GM19025 (cell line): ENCODE measurements at regions not wholly inside any gene's neighbourhood (a gene's known extent, or its start where the extent isn't known, plus 50 kb on each side); places are given as distances from the start of the nearest gene placed in this dataset.

Experiments
- ATAC-seq: cut with Tn5 transposase; IDR thresholded peaks from one replicate; pipeline ENCODE4 v1.9.1; 2021; ENCODE audit warnings: mild to moderate bottlenecking, low read depth, moderate library complexity; ENCODE audit not compliant: unreplicated experiment

DNA sequence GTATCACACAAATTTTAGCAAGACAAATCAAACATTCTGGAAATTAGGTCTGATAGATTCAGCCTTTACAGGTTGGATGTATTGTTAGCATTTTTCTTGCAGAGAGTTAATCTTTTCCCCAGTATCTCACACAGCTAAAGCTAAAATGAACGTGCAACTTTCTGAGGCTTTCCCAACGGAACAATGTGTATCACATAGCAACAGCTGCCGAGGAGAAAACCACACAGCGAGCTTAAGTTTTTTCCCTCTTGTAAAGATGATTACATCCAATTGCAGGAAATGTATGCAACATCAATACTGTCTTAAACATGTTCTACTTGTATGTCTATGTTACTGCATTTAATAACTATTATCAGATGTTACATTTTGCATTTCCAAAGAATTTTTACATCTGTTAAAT is 182.2 kb downstream of the CCDC59 start:
- no peak for ATAC-seq

- no peak for ATAC-seq
Measured at GRCh38 chr12:82174936-82175335, 183.3 kb downstream of the CCDC59 start.

DNA sequence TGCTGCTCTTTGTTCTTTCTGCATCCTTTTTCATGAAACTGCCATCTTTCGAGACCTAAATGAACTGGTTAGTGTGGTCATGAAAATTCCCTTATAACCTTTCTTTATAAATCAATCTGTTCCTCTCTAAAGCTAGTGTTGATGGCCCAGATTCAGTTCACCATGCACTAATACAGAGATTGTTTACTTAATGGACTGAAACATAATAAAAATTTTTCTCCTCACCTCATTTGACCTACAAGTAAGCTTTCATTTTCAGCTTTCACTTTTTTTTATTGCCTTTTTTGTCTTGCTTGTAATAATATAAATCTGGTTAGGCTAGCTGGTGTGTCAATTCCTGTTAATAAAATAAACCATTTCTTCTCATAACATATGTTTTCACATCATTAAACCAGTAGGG is 183.8 kb downstream of the CCDC59 start:
- no peak for ATAC-seq

- ATAC-seq: no peak
Measured at GRCh38 chr12:82149045-82149444, 209.1 kb downstream of the CCDC59 start.

- no peak for ATAC-seq
Measured at GRCh38 chr12:82146740-82147139, 211.4 kb downstream of the CCDC59 start.

- no peak for ATAC-seq
Measured at GRCh38 chr12:82144505-82144904, 213.7 kb downstream of the CCDC59 start.

DNA sequence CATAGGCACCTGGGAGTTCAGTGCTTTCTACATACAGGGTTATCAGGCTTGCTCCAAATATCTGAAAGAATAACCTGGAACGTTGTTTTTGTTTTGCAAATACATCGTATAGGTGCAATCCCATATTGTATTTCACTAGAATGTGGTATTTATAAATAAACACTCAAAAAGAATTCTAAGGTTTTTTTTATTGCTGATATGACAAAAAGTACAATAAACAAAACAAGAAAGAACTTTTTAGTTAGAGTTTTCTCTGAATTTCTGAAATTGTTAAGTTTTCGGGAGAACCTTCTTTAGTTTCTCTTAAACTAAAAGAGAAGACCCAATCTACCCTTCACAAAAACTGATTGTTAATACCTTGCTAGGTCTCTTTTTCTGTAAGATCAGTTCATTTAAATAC is 225.8 kb downstream of the CCDC59 start:
- ATAC-seq: no peak

DNA sequence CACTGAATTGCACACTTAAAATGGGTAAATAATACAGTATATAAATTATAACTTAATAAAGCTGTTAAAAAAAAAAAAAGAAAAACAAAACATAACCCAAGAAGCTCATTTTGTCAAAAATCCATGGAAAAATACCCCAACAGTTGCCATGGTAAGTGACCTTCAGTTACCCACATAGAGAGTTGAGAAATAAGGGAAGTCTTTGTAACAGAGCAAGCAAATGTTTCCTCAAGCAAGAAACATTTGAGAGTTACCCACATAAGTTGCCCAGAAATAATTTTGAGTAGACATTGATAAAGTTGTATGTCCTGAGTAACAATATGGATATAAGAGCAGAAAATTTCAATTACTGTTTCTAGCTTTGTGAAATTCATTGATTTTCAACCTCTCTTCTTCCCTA is 227.4 kb downstream of the CCDC59 start:
- no peak for ATAC-seq

DNA sequence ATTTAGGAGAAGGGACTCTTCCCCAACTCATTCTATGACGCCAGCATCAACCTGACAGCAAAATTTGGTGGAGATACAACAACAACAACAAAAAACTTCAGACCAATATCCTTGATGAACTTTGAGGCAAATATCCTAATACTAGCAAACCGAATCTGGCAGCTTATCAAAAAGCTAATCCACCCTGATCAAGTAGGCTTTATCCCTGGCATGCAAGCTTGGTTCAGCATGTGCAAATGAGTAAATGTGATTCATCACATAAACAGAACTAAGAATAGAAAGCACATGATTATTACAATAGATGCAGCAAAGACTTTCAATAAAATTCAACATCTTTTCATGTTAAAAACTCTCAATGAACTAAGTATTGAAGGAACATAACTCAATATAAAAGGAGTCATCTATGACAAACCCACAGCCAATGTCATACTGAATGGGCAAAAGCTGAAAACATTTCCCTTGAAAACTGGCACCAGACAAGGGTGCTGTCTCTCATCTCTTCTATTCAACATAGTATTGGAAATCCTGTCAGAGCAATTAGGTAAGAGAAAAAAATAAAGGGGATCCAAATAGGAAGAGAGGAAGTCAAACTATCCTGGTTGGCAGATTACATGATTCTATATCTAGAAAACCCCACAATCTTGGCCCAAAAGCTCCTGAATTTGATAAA is 233.3 kb downstream of the CCDC59 start:
- ATAC-seq: no peak

DNA sequence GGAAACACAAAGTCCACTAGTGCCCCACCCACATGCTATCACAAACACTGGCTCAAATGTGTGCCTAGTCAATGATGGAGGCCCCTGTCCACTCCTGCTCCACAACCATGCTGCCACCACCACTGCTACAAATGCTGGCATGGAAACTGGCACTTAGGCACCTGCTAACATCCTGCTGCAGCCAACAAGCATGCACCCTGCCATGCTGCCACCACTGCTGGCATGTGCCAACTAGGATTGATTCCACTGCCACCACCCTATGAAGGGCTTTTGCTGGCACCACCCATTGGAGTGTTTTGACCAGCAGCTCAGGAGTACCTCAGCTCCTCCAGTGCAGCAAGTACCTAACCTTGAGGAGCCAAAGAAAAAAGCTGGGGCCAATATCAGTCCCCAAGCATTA is 236.6 kb downstream of the CCDC59 start:
- no peak for ATAC-seq

DNA sequence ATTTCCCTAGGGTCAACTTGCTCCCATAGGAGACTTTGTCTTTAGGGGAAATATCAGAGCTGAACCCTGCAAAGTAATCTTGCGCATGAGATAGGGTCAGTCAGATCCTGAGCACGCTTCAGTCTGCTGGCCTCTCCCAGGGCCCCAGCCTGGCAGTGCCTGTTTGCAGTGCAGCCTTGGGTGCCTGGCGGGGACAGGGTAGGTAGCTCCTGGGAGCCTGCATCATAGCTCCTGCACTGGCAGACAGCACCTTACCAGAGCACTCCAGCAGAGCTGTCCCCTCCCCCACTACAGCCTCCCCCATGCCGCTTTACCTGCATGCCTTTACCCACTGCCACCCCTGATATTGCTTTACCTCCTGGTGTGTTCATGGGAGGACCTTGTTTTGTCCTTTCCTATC is 237.3 kb downstream of the CCDC59 start:
- no peak for ATAC-seq

- no peak for ATAC-seq
Measured at GRCh38 chr12:82109243-82109642, 248.9 kb downstream of the CCDC59 start.

DNA sequence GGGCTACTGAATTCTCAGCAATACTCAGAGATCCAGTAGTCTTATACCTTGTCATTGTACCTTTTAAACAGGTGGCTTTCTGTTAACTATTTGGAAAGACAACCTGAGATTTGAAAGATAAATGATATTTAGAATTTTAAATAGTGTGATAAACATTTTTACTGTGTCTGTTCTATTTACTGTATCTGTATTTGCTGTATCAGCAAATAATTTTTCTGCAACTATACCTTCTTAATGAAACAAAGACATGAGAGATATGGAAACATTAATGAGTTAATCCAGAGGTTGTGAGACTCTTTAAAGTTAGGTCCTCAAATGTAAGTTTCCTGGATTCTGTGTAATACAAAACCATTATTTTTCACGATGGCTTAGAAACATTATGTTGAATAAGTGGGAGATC is 249.6 kb downstream of the CCDC59 start:
- ATAC-seq: no peak

- no peak for ATAC-seq
Measured at GRCh38 chr12:82099216-82099615, 259.0 kb downstream of the CCDC59 start.

- ATAC-seq: no peak
Measured at GRCh38 chr12:82097877-82098276, 260.3 kb downstream of the CCDC59 start.

DNA sequence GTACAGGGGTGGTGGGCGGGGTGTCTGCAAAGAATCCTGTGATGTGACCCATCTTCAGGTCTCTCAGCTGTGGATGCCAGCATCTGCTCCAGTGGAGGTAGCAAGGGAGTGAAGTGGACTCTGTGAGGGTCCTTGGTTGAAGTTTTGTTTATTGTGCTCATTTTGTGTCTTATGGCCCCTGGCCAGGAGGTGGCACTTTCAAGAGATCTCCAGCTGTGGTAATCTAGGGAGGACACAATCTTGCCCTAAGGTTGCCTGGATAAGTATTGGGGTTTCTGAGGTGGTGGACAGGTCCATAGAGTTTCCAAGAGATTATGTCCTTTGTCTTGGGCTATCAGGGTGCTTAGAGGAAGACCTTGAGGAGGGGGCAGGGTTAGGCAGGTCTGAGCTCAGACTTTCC is 260.7 kb downstream of the CCDC59 start:
- no peak for ATAC-seq

- ATAC-seq: no peak
Measured at GRCh38 chr12:82090165-82090564, 268.0 kb downstream of the CCDC59 start.

DNA sequence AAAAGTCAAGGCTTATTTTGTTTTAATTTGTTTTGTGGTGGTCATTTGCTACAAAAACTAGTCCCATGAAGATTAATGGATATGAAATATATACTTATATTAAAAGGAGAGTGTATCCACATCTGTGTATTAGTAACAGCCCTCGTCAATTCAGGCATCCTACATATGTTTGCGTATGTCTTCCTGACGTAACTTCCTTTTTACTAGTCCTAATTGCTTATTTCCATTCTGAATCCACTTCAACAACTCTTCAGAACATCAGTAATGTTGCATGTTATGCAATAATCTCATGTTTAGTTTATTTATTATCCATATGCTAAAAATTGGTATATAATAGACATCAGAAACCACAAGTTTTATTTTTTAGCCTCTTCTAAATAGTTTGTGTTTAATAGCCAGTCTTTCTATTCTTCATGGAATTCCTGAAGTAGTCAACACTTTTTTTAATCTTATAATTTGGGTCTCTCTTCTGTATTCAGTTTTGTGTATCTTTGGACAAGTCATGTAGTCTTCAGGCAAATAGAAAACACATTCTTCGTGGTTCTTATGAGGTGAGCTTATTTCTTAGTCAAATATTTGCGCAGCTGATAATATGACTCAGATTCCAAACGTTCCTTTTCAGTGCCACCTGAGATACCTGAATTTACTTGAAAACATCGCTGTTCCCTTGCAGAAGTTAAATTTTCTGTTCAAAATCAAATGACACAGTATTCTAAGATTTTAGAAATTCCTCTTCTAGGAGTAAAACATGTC is 268.6 kb downstream of the CCDC59 start:
- ATAC-seq: no peak

GRCh38 chr12:82082501-82082900 is 275.7 kb downstream of the CCDC59 start:
- ATAC-seq: no peak

DNA sequence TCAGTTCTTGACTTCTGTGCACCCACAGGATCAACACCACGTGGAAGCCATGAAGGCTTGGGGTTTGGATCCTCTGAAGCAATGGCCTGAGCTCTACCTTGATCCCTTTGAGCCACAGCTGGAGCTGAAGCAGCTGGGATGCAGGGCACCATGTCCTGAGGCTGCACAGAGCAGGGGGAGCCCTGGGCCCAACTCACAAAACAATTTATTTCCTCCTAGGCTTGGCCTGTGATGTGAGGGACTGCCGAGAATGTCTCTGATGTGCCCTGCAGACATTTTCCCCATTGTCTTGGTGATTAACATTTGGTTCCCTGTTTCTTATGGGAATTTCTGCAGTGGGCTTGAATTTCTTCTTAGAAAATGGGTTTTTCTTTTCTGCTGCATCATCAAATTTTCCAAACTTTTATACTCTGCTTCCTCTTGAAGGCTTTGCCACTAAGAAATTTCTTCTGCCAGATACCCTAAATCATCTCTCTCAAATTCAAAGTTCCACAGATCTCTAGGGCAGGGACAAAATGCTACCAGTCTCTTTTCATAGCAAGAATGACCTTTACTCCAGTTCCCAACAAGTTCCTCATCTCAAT is 288.2 kb downstream of the CCDC59 start:
- ATAC-seq: no peak

- ATAC-seq: no peak
Measured at GRCh38 chr12:82058197-82058596, 299.0 kb upstream of the PPFIA2 start.

- no peak for ATAC-seq
Measured at GRCh38 chr12:82057770-82058169, 298.6 kb upstream of the PPFIA2 start.
